ENCODE measurements at regions not wholly inside any gene's neighbourhood (a gene's known extent, or its start where the extent isn't known, plus 50 kb on each side); places are given as distances from the start of the nearest gene placed in this dataset.

- no peak for TF ChIP-seq CTCF (IDR thresholded peaks at IDR 0.05)
- no peak for TF ChIP-seq ZFX (IDR thresholded peaks at IDR 0.05; ENCODE audit: borderline replicate concordance)
These were observed 154.3 kb upstream of the SALL1 start for GRCh38 chr16:51305337-51305736.
